ENCODE measurements at regions not wholly inside any gene's neighbourhood (a gene's known extent, or its start where the extent isn't known, plus 50 kb on each side); places are given as distances from the start of the nearest gene placed in this dataset.

GRCh38 chr6:113362301-113363047 lies 494.7 kb upstream of the MARCKS start:
- H3K36me3 ChIP-seq: no peaks in the 10 kb centered on the region

DNA sequence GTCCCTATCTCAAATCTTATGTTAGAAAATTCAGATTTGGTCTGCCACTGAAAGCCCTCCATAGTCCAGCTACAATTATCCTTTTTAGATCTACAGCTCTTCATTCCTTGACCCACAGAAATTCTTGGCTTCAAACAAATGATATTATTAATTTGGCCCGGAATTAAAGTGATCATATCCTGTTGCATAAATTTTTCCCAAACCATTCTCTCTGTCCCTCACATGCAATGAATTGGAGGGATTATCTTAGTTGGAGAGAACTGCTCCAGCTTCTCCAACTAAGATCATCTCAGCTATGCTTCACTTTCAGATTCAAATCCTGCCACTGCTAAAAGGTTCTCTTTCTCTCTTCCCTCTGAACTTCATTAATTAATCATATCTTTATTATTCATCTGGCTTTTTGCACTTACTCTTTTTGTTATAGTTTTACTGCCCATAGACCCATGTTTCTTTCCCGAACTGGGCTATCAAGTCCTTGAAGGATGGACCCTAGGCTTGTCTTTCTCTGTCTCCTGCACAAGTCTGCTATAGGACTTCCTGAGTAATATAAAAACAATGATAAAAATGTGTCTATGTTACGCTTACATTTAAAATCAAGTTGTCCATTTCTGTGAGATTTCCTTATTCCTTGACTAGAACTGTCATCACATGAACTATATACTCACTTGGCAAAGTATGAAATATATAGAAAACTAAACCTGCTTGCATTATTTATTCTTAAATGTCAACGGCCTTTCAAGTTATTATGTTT lies 493.9 kb upstream of the MARCKS start:
- WGBS, 3 donors: 89 to 91% (median 91%) methylated on average over 4 of the region's 4 CpGs
- H3K27ac ChIP-seq: no peak overlapping the region
- H3K4me3 ChIP-seq: no peak overlapping the region
- no peaks in the 10 kb centered on the region for H3K27me3 ChIP-seq
- intact Hi-C loops (cut with DNase I): no loop called here
- no peaks in the 10 kb centered on the region for H3K36me3 ChIP-seq
- DNase-seq: no peak
- no peaks in the 10 kb centered on the region for H3K4me1 ChIP-seq (ENCODE audit: insufficient read depth)
- no peaks in the 10 kb centered on the region for H3K9me3 ChIP-seq
- TF ChIP-seq CTCF (IDR thresholded peaks at IDR 0.05): no peak
- TF ChIP-seq POLR2A (IDR thresholded peaks at IDR 0.05): no peak
- TF ChIP-seq EP300 (IDR thresholded peaks at IDR 0.05): no peak

More at GRCh38 chr6:113362301-113363047, 494.7 kb upstream of the MARCKS start:
- 82 to 92% (median 92%) methylated on average over 7 of the region's 7 CpGs for WGBS, 3 donors
- no peak for DNase-seq
- H3K27ac ChIP-seq: no peak overlapping the region
- H3K27me3 ChIP-seq: no peaks in the 10 kb centered on the region
- intact Hi-C loops (cut with DNase I): no loop called here
- no peaks in the 10 kb centered on the region for H3K9me3 ChIP-seq
- TF ChIP-seq CTCF (IDR thresholded peaks at IDR 0.05): no peak
- no peak for TF ChIP-seq POLR2A (IDR thresholded peaks at IDR 0.05)
- TF ChIP-seq EP300 (IDR thresholded peaks at IDR 0.05): no peak
- no peak overlapping the region for H3K4me3 ChIP-seq
- no peaks in the 10 kb centered on the region for H3K4me1 ChIP-seq (ENCODE audit: insufficient read depth)

GRCh38 chr6:113363866-113364265 lies 493.3 kb upstream of the MARCKS start:
- no peak overlapping the region for H3K27ac ChIP-seq
- H3K27me3 ChIP-seq: no peaks in the 10 kb centered on the region
- H3K4me3 ChIP-seq: no peak overlapping the region
- H3K4me1 ChIP-seq (ENCODE audit: insufficient read depth): no peaks in the 10 kb centered on the region
- H3K9me3 ChIP-seq: no peaks in the 10 kb centered on the region
- intact Hi-C loops (cut with DNase I): no loop called here
- no peak for DNase-seq
- no peak for TF ChIP-seq EP300 (IDR thresholded peaks at IDR 0.05)
- TF ChIP-seq CTCF (IDR thresholded peaks at IDR 0.05): no peak
- TF ChIP-seq POLR2A (IDR thresholded peaks at IDR 0.05): no peak
- no peaks in the 10 kb centered on the region for H3K36me3 ChIP-seq

DNA sequence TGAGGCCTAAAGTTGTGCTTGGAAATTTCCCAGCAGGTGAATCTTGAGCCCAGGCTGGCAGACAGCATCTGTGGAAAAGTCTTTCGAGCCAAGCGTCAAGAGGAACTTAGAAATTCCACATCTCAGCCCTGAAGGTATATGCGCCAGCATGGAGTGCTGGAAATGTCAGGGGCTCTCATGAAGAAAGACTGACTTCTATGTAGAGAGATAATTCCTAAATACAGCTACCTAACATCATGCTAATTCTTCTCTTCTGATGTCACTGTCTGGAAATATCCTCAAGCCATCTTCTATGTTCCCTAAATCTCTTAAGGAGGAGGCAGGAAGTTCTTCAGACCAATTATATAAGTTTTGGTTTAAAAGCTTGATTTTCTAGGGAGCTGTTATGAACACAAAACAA lies 492.4 kb upstream of the MARCKS start:
- no peak for TF ChIP-seq POLR2A (IDR thresholded peaks at IDR 0.05)
- no peak for TF ChIP-seq EP300 (IDR thresholded peaks at IDR 0.05)
- Histone ChIP-seq H3K4me1 (ENCODE audit: insufficient read depth) (no peaks in the 10 kb centered on the region), H3K9me3 (no peaks in the 10 kb centered on the region), H3K27ac (no peak overlapping the region), H3K36me3 (no peaks in the 10 kb centered on the region), H3K27me3 (no peaks in the 10 kb centered on the region), H3K4me3 (no peak overlapping the region)
- intact Hi-C loops (cut with DNase I): no loop called here
- DNase-seq: no peak
- WGBS, 3 donors: 95 to 100% (median 98%) methylated on average over 3 of the region's 3 CpGs

DNA sequence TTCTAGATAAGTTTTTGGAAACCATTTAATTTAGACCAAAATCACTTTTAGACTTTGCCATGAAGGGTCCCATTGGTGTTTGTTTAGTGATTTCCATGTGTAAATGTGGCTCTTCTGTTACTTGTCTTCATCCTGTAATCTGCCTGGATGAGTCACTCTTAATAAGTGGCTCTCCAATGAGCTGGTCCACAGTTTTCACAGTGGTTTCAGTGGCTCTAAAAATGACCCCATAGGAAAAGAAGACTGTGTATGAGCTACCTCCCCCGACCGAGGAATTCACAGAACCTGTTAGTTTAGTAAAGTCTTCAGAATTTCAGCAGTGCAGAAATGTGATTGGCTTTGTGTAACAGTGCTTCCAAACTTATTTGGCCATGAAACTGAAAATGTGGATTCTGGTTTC lies 492.0 kb upstream of the MARCKS start:
- no peak for DNase-seq
- intact Hi-C loops (cut with DNase I): no loop called here
- WGBS, 3 donors: 71 to 91% (median 91%) methylated on average over 2 of the region's 2 CpGs
- H3K36me3 ChIP-seq: no peaks in the 10 kb centered on the region
- no peaks in the 10 kb centered on the region for H3K4me1 ChIP-seq (ENCODE audit: insufficient read depth)
- H3K27ac ChIP-seq: no peak overlapping the region
- no peaks in the 10 kb centered on the region for H3K9me3 ChIP-seq
- TF ChIP-seq EP300 (IDR thresholded peaks at IDR 0.05) (no peak), POLR2A (IDR thresholded peaks at IDR 0.05) (no peak), CTCF (IDR thresholded peaks at IDR 0.05) (no peak)
- H3K27me3 ChIP-seq: no peaks in the 10 kb centered on the region
- no peak overlapping the region for H3K4me3 ChIP-seq

Measured in ovary (tissue), 7 donors.